HG03460 (cell line): ENCODE measurements at regions not wholly inside any gene's neighbourhood (a gene's known extent, or its start where the extent isn't known, plus 50 kb on each side); places are given as distances from the start of the nearest gene placed in this dataset.
"Not testable (repeated sequence)": the region's sequence is repeated elsewhere in the genome, so short reads cannot be mapped to it uniquely, and the experiment has no call there.

Experiments
- ATAC-seq: cut with Tn5 transposase; IDR thresholded peaks from one replicate; pipeline ENCODE4 v1.9.1; 2021; ENCODE audit not compliant: unreplicated experiment

DNA sequence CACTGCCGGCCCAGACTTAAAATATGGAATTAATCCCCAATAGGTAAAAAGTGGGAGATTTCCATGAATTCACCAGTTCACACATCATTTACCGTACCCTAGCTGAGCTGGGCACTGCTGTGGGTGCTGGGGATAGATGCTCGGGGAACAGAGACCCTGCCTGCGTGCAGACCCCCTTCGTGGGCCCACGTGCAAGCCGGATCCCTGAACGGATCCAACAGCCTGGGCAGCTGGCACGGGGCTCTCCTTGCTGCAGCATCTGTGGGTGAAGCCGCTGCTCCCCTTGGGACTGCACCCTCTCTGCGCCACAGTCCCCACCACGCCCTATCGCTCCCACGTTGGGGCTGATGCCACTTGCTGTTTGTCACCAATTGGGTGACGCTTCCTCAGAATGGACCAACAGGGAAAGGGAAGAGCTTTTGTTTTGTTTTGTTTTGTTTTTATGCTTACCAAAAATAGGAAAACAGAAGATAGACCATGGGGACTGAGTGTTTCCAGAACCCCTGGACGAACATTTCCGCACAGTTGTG, 279.7 kb upstream of the SFSWAP start:
- not testable (repeated sequence) for ATAC-seq

DNA sequence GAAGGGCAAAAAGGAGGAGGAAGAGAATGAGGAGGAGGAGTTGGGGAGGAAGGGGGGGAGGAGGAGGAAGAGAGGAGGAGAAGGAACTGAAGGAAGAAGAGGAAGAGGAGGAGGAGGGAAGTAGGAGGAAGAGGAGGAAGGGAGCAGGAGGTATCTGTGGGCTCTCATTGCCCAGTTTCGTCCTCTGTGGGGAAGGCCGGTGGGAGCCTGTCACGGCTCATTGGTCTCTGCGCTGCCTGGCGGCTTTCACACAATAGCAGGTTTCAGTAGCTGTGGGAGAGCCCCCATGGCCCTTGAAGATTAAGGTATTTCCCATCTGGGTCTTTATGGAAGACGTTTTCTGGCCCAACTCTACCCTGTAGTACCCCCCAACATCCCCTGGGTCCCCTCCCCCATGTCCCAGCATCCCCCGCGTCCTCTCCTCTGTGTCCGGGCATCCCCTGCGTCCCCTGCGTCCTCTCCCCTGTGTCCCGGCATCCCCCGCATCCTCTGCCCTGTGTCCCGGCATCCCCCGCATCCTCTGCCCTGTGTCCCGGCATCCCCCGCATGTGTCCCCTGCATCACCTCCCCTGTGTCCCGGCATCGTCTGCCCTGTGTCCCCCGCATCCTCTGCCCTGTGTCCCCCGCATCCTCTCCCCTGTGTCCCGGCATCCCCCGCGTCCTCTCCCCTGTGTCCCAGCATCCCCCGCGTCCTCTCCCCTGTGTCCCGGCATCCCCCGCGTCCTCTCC, 278.2 kb upstream of the SFSWAP start:
- no peak for ATAC-seq

DNA sequence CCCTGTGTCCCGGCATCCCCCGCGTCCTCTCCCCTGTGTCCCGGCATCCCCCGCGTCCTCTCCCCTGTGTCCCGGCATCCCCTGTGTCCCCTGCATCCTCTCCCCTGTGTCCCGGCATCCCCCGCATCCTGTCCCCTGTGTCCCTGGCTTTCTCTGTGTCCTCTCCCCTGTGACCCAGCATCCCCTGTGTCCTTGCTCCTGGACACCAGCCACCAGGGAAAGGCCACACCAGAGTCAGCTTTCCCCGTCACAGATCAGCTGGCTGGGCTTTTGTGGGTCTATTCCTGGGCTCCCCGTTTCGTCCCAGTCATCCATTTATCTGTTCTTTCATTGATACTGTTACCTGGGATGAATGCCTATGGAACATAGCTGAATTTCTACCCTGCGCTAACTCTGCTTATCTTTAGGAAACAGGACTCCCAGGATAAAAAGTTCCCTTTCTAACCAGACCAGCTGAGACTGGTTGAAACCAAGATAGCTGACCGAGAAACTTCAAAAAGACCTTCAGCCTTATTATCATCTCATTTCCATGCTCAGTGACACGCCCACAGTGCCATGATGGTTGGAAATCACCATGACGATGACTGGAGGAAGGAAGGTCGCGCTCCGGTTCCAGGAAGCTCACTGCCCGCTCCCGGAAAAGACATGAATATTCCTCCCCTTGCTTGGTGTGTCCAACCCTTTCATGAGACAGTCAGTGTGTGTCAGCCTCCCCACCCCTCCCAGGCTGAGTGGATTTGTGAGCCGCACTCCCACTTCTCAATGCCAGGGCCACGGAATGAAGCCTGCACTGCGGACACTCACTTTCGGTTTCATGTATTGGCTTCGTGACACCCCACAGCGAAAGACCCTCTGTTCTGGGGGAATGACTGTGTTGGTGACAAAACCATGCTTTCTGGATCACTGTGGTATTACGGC, 276.4 kb upstream of the SFSWAP start:
- ATAC-seq = no peak

DNA sequence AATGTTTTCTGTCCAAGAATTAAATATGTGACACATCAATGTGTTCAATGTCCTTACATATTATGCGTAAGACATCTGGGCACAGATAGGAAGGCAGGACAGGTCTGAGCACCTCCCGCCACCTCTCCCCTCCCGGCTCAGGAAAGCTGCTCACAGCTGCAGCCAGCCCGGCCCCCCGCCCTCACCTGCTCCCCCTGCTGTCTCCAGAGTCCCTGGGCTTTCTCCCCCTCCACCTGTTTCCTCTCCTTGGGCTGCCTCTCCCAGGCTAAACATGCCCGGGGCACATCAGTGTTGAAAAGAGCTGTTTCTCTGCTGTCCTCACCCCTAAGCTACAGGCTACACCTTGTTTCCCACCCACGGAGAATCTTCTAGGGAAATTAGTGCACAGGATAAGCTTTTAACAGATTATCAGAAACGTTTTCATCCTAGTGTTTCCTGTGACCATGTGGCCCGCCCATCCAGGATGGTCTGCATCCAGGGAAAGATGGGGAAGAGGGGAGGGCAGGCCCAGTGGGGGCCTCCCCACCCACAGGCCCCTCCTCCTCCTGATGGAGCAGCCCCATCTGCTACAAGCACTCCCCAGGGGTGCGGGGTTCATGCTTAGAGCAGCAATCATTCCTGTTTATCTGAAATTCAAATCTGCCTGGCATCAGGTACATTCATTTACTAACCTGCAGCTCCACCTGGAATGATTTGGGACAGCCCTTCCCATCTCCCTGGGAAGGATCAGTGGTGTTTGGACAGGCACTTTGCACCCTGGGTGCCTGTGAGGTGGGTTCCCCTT, 273.8 kb upstream of the SFSWAP start:
- ATAC-seq = no peak

DNA sequence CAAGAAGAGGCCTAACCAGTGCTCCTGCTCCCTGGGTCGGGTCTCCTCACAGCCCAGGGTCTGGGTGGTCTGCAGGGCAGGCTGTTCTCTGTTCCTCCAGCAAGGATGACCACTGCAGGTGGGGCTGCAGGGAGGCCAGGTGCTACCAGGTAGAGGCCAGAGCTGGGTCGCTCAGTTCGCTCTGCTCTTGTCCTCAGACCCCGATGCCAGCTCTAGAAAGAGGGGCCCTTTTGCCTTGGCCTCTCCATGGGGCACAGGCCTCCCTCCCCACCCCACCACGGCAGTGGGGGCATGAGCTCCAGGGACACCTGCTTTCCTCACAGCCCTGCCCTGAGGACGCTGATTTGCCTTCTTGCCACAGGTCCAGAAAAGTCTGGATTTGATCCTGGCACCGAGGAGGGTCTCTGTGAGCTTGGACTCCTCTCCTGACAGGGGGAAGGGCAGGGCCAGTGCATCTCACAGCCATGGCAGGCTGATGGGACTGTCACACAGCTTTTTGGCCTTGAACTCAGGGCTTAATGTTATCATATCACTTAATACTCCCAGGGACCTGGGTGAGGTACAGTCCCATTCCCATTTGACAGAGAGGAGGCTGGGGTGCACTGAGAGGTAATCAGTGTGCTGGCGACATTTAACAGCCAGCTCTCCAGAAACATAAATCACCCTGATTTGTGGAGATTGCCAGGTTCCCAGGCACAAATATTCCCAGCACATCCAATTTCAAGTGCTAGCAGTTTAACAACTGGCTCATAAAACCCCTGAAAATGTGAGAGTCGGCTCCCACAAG, 273.0 kb upstream of the SFSWAP start:
- no peak for ATAC-seq

DNA sequence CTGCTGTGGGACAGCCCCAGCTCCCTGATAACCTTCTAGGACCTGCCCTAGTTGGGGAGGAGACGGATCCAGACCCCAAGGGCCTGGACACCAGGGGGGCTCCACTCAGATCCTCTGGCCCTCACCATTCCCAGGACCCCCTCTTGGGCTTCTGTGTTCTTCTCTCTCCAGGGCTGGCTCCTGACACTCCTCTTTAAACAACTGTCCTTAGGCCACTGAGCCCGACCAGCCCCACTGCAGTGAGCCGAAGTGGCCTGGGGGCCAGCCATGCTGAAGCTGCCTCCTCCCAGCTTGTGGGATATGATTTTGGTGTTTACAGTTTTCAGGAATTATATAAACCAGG, 272.4 kb upstream of the SFSWAP start:
- not testable (repeated sequence) for ATAC-seq

DNA sequence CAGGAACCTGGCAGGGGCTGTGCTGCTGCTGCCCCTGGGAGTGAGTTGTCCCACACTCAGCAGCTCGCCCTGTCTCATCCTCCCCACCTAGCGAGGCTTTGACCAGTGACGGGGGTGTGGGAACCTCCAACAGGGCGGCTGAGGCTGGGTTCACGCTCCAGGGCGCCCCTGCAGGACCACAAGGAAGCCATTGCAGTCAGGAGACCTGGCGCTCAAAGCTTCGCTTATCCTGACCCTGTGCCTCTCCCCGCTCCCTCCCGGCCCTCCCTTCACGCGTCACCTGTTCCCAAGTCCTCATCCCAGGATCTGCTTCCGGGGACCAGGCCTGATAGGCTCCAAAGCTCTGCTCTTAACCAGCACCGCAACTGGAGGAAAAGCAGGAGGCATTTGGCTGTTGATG, 272.0 kb upstream of the SFSWAP start:
- no peak for ATAC-seq

DNA sequence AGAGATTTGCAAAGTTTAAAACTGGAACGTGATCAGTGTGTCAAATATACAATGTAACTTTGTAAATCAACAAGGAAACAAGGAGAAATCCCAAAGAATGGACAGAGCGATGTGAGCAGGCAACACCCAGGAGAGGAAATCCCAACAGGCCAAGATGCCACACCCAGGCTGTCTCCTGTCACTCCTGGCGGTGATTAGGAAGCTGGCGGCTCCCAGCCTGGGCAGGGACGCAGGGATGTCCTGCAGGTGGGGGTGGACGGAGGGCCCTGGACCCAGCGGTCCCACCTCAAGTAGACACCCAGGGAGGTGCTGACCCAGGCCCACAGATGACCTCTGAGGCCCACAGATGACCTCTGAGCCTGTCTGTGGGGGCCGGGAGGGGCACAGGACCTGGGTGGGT, 271.1 kb upstream of the SFSWAP start:
- ATAC-seq = not testable (repeated sequence)

DNA sequence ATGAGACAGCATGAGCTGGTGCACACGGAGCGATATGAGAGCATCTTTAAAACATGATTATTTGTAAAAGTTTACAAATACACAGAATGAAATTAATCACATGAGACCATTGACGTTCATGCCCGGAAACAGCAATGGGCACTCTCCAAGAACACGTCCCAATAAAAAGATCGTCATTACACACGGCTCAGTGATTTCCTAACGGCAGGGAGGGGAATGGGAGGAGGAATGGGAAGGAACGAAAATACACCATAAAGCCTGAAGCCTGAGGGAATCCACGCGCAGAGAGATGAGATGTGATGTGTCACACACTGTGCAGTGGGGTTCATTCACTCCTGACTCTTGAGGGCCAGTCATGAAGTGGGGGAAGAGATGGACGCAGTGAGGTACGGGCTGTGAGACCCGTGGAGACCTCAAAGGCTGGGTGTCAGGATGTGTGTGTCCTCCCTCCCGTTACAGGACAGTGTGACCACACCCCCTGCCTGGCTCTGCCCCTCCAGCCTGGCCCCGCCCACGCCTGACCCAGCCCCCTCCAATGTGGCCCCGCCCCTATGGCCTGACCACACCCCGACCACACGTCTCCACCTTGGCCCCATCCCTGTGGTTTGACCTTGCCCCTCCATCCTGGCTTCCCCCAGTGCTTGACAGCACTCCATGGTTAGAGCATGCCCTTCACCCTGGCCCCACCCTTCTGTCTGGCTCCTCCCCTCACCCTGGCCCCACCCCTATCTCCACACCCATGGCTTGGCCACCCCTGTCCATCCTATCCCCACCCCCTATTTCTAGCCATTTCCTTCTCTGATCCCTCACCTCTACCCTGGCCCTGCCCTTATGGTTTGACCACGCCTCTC, 270.5 kb upstream of the SFSWAP start:
- ATAC-seq = not testable (repeated sequence)

DNA sequence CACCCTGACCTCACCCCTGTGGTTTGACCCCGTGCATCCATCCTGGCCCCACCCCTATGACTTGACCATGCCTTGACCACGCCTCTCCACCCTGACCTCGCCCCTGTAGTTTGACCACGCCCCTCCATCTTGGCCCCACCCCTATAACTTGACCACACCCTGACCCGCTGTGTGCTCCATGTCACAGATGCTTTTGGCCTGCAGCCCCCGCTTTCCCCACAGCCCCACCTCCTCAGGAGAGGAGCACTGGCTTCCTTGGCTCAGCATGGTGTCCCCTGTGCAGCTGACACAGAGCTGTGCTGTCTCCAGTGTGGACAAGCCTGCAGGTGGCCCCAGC, 269.9 kb upstream of the SFSWAP start:
- no peak for ATAC-seq

DNA sequence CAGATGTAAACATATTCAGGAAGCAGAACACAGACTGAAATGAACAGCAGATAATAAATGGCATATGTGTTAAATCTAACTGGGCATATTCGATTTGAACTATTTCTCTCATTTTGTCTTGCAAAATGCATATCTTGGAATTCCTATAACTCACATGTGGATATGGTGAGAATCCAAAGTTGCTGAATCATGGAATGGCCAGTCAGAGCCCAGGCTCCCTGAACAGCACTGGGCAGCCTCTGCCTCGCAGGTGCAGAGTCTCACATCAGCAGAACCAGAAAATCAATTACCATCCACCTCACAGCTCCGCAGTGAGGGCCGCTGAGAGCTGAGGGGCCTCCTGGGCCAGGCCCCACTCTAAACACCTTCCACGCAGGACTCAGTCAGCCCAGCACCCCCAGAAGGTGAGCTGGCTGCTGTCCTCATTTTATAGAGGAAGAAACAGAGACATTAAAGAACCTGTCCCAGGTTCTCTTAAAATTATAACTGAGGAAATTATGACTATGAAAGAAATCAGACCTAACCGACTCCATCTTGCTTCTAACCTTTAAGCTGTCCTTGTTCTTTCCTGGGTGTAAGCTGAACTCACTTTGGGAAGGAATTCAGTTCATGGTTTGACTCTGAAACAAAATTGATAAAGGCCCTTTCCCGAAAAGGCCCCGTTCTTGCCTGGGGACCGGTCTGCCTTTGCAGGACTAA, 269.1 kb upstream of the SFSWAP start:
- no peak for ATAC-seq

DNA sequence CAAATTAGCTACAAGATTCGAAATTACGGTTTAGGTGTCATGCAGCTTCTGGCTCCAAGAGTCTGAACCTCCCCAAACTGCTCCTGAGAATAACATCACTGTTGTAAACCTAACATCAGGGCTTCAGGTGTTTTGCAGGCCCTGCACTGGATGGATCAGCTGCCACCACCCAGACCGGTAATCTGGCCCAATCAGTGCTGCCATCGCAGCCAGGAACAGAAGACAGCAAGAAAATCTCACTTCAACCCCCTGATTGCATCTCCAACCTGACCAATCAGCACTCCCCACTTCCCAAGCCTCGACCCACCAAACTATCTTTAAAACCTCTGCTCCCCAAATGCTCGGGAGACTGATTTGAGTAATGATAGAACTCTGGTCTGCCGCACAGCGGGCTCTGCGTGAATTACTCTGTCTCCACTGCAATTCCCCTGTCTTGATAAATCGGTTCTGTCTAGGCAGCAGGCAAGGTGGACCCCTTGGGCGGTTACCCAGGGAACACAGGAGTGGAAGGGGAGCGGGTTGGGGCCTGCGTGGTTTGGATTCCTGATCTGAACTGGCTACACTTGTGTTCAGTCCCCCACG, 268.5 kb upstream of the SFSWAP start:
- no peak for ATAC-seq

DNA sequence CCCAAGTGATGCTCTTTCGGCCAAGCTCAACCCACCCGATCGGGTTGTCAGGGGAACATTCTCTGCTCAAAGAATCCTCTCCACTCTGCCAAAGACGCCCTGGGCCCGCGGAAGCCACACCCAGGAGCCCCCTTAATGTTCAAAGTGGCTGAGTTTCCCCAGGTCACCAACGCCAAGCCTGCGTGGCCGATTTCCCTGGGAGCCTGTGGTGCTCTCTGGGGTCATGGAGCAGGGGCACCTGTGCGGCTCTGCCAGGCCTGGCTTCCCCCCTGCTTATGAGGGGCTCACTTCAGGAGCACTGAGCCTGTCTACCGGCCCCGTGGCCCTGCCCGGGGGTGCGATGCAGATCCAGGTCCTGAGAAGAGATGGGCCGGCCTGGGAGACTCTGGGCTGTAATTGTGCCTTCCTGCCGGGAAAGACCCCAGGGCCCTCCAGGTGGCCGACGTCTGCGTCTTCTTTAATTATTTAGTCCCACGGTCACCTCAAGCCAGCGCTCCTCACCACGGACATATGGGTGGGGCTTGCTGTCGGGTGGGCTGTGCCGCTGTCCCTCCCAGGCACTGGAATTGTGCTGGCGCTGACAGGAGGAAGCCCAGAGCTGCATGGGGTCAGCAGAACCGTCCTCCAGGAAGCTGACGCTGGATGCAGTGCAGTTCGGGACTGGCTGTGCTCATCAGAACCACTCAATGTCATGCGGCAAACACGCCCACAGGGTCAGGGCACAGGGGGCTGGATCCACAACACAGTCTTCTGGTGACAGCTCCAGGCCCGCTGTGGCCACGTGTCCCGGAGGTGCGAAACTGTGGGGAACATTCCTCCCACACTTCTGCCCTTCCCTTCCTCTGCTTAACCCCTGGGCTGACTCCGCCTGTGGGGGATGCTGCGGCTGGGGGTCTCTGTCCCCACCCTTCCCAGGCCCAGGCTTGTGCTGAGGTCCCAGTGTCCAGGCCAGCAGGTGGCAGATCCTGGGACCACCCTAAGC, 267.6 kb upstream of the SFSWAP start:
- no peak for ATAC-seq

DNA sequence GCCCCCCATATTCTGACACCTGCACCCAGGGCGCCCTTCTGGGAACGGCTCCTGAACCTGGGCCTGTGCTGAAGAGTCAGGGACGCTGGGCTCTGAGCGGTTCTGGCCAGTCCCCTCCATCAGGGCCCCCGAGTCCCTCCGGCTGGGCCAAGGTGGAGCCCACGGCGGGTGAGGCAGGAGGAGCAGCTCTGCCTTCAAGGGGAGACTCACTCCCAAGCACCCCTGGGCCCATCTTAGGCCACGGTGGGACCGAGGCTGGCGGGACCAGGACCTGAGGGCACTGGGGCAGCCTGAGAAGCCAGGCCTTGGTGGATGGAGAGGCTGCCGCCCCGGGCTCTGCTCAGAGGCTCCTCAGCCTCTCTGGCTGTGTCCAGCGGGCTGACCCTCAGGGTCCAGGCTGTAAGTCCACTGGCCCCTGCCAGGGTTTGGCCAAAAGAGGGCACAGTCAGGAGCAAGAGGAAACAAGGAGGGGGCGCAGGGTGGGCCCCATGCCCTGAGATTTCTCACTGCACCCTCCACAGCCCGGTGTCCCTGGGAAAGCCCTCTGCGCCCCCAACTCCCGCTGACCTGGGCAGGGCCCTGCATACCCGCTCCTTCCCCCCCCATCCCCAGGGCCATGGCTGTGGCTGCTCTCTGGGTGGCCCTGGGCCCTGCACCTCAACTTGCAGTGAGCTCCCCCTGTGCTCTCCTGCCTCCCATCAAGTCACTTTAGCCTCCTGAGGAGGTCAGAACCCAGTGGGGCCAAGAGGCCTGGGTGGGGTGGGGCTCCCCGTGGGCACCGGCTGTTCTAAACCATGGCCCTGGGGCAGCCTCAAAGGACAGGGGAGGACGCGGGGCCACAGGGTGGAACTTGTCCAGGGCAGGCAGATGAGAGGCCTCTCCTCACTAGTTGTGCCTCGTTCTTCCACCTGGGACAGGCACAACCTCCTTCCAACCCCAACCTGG, 266.4 kb upstream of the SFSWAP start:
- ATAC-seq = no peak

DNA sequence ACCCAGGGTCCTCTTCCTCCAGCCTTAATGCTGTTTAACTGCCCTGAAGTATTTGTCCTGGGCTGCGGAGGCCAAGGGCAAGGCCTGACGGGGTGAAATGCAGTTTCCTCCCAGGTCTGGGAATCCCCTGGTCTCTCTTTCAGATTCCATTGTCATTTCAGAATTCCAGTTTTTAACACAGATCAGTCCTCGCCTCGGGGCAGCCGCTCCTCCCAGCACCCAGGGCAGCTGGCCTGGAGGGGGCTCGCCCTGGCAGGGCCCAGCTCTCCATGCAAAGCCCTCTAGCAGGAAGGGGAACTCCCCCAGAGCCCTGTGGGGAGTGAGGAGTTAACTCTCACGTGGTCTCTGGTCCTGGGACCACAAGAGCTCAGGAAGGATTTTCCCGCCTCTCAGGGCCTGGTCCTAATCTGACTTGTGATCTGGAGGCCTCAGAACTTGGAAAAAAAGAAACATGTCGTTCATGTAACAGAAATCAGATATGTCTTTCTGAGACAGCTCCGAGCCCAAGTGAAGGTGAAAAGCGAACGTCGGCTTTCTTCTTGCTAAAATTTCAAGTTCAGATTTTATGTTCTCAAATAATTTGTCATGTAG, 265.6 kb upstream of the SFSWAP start:
- ATAC-seq = no peak

DNA sequence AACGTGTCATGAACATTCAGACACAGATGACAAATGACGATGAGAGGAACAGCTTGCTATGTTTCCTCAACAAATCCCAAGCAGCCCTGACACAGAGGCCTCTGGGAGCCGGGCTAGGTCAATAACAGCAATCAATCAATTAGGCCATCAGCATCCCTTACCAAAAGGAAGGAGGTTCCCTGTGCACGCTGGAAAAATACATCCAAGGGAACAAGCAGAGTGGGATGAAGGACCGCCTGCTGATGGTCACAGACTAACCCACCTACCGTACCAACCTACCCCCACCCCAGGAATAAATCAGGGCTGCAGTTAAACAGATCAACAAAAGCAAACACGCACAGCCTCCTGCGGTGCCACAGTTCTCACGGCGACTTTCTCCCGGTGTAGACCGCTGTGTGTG, 265.1 kb upstream of the SFSWAP start:
- no peak for ATAC-seq
